NCI-H2029 treated with DMSO at 0.1 percent for 48 hours (cell line): ENCODE measurements at regions not wholly inside any gene's neighbourhood (a gene's known extent, or its start where the extent isn't known, plus 50 kb on each side); places are given as distances from the start of the nearest gene placed in this dataset.

ENCODE experiments used
- DNase-seq: peaks from one replicate; lab custom pipeline; 2025; lab: John Stamatoyannopoulos, UW

- no peak for DNase-seq
Observed at GRCh38 chr13:112194167-112194530, 127.2 kb downstream of the SOX1 start.

DNA sequence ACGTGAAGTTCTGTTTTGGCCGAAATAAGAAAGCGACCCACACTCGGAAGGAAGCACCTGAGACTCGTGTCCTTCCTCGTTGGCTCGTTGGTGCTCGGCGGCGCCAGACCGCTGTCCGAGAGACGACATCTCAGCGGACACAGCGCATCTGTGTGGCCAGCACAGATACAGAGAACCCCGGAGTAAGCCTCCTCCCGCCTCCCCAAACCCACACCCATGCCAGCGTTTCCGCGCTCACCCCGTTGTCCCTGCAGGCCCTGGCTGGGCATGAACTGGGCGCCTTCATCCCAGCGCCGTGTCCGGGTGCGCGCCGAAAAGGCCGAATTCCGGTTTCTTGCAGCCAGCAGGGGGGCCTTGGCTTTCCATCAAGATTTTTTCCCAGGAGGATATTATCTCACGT lies 127.6 kb downstream of the SOX1 start:
- no peak for DNase-seq

GRCh38 chr13:112198396-112199010 lies 131.6 kb downstream of the SOX1 start:
- DNase-seq: no peak

DNA sequence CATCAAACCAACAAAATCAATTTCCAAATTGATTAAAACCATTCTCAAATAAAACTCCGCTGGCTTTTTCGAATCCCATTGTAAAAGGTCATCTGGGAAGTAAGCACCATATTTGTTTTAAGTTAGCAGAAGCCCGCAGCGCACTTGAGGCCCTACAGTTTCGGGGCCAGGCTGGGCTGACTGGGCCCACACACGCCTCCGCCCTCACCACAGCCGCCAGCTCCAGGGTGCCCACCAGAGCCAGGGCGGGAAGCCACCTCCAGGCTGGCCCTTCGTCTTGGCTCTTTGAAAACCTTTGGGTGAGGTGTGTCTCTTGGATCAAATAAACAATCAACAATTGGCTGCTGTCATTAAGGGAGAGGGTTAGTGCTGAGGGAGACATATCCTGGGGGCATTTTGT lies 133.3 kb downstream of the SOX1 start:
- no peak for DNase-seq

DNA sequence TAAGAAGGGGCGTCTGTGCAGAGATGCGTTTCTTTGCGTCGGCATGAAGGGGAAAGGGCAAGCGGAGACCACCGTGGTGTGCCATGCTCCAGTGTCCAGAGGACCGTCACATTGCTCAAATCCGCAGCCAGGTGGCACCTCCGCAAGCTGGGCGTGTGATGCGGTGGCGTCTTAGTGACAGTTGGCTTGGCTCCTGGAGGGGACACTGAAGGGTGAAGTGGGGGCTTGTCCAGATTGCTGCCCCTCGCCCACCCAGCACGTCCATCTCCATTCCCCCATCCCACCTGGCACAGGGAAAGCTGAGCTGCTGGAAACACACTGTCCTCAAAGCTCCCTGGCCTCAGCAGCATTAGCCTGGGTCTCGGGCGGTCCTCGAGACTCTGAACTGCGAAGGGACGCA lies 135.3 kb downstream of the SOX1 start:
- no peak for DNase-seq

GRCh38 chr13:112202966-112203365 lies 136.0 kb downstream of the SOX1 start:
- DNase-seq: no peak

- DNase-seq: no peak
Observed at GRCh38 chr13:112203614-112204013, 136.7 kb downstream of the SOX1 start.

- no peak for DNase-seq
Observed at GRCh38 chr13:112204346-112205327, 137.7 kb downstream of the SOX1 start.

GRCh38 chr13:112205990-112206389 lies 139.0 kb downstream of the SOX1 start:
- DNase-seq: no peak

GRCh38 chr13:112207129-112207528 lies 140.2 kb downstream of the SOX1 start:
- no peak for DNase-seq

GRCh38 chr13:112208656-112209055 lies 141.7 kb downstream of the SOX1 start:
- DNase-seq: no peak

- DNase-seq: no peak
Observed at GRCh38 chr13:112209266-112209665, 142.3 kb downstream of the SOX1 start.

DNA sequence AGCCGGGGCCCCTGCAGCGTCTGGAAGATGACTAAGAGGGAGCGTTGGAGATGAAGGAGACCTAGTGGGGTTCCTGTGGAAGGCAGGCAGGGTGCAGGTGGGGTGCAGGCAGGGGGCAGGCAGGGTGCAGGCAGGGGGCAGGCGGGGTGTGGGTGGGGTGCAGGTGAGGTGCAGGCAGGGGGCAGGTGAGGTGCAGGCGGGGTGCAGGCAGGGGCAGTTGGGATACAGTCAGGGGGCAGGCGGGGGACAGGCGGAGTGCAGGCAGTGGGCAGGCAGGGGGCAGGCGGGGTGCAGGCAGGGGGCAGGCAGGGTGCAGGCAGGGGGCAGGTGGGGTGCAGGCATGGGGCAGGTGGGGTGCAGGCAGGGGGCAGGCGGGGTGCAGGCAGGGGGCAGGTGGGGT lies 142.8 kb downstream of the SOX1 start:
- DNase-seq: no peak

- no peak for DNase-seq
Observed at GRCh38 chr13:112210371-112210770, 143.4 kb downstream of the SOX1 start.

DNA sequence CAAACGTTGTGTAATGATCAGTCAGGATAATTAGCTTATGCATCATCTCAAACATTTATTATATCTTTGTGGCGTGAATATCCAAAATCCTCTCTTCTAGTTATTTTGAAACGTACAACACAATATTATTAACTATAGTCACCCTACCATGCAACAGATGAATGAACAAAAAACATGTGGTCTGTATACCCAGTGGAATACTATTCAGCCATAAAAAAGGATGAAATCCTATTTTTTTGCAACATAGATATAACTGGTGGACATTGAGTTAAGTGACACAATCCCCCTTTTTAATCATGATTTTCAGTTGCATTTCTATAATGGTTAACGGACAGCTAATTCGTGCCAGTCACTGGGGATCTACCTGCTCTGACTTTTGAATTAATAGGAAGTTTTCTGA lies 145.6 kb downstream of the SOX1 start:
- DNase-seq: no peak

DNA sequence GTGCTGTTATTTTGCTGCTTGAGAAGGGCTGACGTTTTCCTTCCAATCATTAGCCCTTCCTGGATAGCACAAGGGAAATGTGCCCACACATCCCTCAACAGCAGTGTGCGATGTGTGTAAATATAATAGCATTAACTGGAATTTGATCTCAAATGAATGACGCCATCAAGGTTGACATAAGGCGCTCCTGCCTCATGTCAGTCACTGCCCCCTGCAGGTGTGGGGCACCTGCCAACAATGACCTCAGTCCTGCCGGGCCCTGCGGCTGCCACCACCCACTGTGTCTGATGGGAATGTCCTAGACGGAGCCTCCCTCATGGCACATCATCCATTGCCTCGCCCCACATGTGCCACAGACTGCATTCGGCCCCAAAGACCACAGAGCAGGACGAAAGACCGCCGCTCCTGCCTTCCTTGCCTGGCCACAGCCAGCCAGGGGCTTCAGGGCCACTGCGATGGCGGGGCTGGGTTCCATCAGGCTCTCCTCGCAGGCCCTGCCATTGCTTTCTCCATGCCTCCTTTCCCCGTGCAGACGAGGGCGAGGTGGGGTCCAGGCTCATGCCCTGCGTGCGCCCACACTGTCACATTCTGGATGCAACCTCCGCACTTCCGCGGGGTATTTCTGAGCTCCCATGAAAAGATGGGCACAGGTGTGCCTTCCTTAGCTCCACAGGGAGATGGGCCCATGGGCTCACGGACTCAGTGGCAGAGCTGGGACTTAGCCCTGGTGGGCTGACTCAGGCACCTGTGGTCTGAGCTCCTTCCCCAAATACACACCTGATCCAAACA lies 146.7 kb downstream of the SOX1 start:
- DNase-seq: peak; percentile 40

GRCh38 chr13:112215871-112216270 lies 148.9 kb downstream of the SOX1 start:
- no peak for DNase-seq

- DNase-seq: no peak
Observed at GRCh38 chr13:112217431-112217830, 150.5 kb downstream of the SOX1 start.

DNA sequence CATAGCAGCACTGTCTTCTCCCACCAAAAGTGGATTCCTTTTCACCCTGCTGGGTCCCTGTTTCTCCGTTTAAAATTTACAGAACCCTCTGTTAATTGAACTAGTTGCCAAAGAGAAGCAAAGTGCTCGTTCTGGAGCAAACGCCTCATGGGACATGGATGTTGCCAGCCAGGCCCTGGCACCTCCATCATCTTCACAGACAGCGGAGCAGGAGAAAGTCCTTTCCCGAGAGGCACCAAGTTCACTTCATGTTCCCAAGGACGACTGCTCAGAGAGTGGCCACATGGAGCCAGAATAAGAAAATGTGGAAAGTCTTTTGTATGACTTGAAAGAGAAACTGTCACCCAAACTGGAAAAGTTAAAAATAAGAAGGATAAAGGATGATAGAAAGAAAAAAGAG lies 151.5 kb downstream of the SOX1 start:
- DNase-seq: no peak

DNA sequence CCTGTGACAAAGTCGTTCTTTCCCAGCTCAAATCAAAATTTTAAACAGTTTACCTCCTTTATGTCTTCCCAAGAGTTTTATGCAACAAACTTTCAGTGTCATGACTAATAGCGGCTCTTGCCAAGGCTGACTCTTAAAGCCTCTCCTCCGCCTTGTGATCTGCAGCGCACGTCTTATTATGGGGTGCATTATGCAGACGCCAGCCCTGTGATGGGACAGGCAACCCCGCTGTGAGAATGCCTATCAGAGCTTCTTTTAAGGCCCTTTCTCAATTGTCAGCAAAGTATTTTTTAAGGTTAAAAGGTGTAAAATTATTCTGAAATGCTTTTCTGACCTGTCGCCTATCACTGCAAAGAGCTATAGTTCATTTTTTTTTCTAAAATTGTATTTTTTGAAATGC lies 152.8 kb downstream of the SOX1 start:
- DNase-seq: no peak

DNA sequence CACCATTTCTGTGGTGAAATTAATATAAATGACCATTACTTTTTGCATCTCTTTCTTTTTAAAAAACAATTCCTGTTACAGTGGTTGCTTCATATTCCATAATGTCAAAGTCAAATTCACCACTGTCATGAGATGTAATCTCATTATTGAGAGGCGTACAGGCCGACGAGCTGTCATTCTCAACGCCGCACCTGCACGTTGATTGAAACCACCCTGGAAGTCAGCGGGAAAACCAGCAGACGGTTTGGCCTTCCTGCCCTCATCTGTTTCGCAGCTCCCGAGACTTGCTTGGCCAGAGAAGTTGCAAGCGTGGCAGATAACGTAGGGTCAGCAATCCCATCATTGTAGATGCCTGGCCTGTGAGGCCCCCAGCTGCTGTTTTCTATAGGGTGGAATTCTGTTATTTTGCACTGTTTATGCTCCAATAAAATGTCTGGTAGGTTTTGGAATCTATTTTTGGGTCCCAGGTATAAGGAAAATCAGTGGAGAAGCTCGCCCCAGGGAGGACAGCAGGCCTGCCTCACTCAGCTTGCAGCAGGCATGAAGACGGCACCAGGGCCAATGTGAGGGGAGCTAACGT lies 153.4 kb downstream of the SOX1 start:
- no peak for DNase-seq

DNA sequence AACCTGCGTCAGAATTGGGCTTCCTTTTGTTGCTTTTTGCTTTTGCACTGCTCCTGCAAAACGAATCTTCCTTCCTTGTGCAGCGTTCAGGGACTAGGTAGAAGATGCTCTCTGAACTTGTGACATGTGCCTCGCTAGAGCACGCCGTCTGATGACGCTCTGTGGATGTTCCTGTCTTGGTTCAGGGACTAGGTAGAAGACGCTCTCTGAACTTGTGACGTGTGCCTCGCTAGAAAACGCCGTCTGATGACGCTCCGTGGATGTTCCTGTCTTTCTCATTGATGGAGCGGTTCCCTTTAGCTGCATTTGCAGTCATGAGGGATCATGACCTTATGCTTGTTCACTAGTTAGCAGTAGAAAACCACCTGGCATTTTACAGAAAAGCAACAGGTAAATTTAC lies 154.0 kb downstream of the SOX1 start:
- no peak for DNase-seq
